CD14-positive monocyte (primary cell): ENCODE measurements at regions not wholly inside any gene's neighbourhood (a gene's known extent, or its start where the extent isn't known, plus 50 kb on each side); places are given as distances from the start of the nearest gene placed in this dataset.

Source experiments
- DNase-seq, 3 donors: peaks; one replicate each; pipeline ENCODE4 v3.0.0-alpha.2; 2011 to 2022
- H2AFZ ChIP-seq: 2 replicates; pipeline ENCODE4 v1.6.0; 2012; ENCODE audit warnings: mild to moderate bottlenecking, low read depth, low read length, inconsistent platforms; ENCODE audit not compliant: insufficient read depth, poor library complexity, severe bottlenecking
- H3K27ac ChIP-seq, 2 donors: 1 replicate in 1 of 2; 2 replicates in 1 of 2; pipeline ENCODE4 v1.5.1; 2012 to 2013; ENCODE audit warnings: low read length in 2 of 2, control low read depth in 1 of 2, inconsistent platforms in 1 of 2, low read depth in 1 of 2, mild to moderate bottlenecking in 1 of 2
- H3K27me3 ChIP-seq, 2 donors: one replicate each; pipeline versions ENCODE4 v1.6.0 to v1.6.1; 2011 to 2013; ENCODE audit warnings: low read length in 2 of 2; ENCODE audit not compliant: control insufficient read depth in 2 of 2, insufficient read depth in 2 of 2
- H3K36me3 ChIP-seq, 2 donors: replicated peaks in 1 of 2; 1 replicate in 1 of 2; 2 replicates in 1 of 2; pipeline versions ENCODE4 v1.5.1 to v1.6.1; 2012 to 2013; ENCODE audit warnings: low read length in 2 of 2, control low read depth in 1 of 2, inconsistent platforms in 1 of 2, mild to moderate bottlenecking in 1 of 2; ENCODE audit not compliant: insufficient read depth in 2 of 2, control insufficient read depth in 1 of 2
- H3K4me1 ChIP-seq, 2 donors: 1 replicate in 1 of 2; 2 replicates in 1 of 2; pipeline versions ENCODE4 v1.5.1 to v1.6.1; 2012 to 2013; ENCODE audit warnings: low read length in 2 of 2, control low read depth in 1 of 2, inconsistent platforms in 1 of 2, mild to moderate bottlenecking in 1 of 2, moderate library complexity in 1 of 2; ENCODE audit not compliant: insufficient read depth in 2 of 2, control insufficient read depth in 1 of 2
- H3K4me2 ChIP-seq: replicated peaks from 2 replicates; pipeline ENCODE3; 2012; ENCODE audit warnings: low read length, moderate library complexity, mild to moderate bottlenecking; ENCODE audit not compliant: poor library complexity, severe bottlenecking; ENCODE audit errors: extremely low read depth
- H3K4me3 ChIP-seq, 3 experiments: fragments of 200-600 bp in 1 of 3; sonication (generic) in 1 of 3; replicated peaks in 1 of 3; 1 replicate in 2 of 3; 2 replicates in 1 of 3; pipeline ENCODE4 v1.5.1; 2011 to 2013; ENCODE audit warnings: low read length in 3 of 3, mild to moderate bottlenecking in 3 of 3, control low read depth in 2 of 3, low read depth in 2 of 3, inconsistent platforms in 1 of 3, moderate library complexity in 1 of 3
- H3K79me2 ChIP-seq: 2 replicates; pipeline ENCODE4 v1.6.0; 2012; ENCODE audit warnings: mild to moderate bottlenecking, control low read depth, inconsistent platforms, low read length, moderate library complexity; ENCODE audit not compliant: insufficient read depth
- H3K9ac ChIP-seq: 2 replicates; pipeline ENCODE4 v1.6.0; 2017; ENCODE audit warnings: low read length, mild to moderate bottlenecking; ENCODE audit not compliant: insufficient read depth, poor library complexity, severe bottlenecking
- H3K9me3 ChIP-seq, 2 donors: replicated peaks in 1 of 2; 1 replicate in 1 of 2; 2 replicates in 1 of 2; pipeline versions ENCODE4 v1.5.1 to v1.6.1; 2012 to 2013; ENCODE audit warnings: low read length in 2 of 2, control low read depth in 1 of 2; ENCODE audit not compliant: control insufficient read depth in 1 of 2, insufficient read depth in 1 of 2
- H4K20me1 ChIP-seq: 2 replicates; pipeline ENCODE4 v1.6.0; 2012; ENCODE audit warnings: mild to moderate bottlenecking, low read length, control low read depth, moderate library complexity; ENCODE audit not compliant: insufficient read depth
- H3K27ac Mint-ChIP-seq, 7 donors: one replicate each; pipeline ENCODE4 v1.8.0; 2020; ENCODE audit warnings: mild to moderate bottlenecking in 7 of 7, mixed read lengths in 7 of 7, moderate library complexity in 6 of 7, inconsistent platforms in 2 of 7
- H3K27me3 Mint-ChIP-seq, 3 donors: one replicate each; pipeline ENCODE4 v1.8.0; 2021 to 2022; ENCODE audit warnings: low read depth in 3 of 3, mild to moderate bottlenecking in 3 of 3, mixed read lengths in 3 of 3, moderate library complexity in 3 of 3, inconsistent platforms in 1 of 3
- H3K36me3 Mint-ChIP-seq, 2 donors: one replicate each; pipeline ENCODE4 v1.8.0; 2020; ENCODE audit warnings: mixed read lengths in 2 of 2, inconsistent platforms in 1 of 2, mild to moderate bottlenecking in 1 of 2
- H3K4me1 Mint-ChIP-seq: one replicate; pipeline ENCODE4 v1.8.0; 2020; ENCODE audit warnings: mild to moderate bottlenecking, mixed read lengths
- H3K4me3 Mint-ChIP-seq, 2 donors: one replicate each; pipeline ENCODE4 v1.8.0; 2020; ENCODE audit warnings: mild to moderate bottlenecking in 2 of 2, mixed read lengths in 2 of 2, moderate library complexity in 1 of 2
- H3K9me3 Mint-ChIP-seq, 7 donors: one replicate each; pipeline ENCODE4 v1.8.0; 2020 to 2022; ENCODE audit warnings: mixed read lengths in 7 of 7, mild to moderate bottlenecking in 6 of 7, moderate library complexity in 6 of 7, inconsistent platforms in 2 of 7
- CTCF ChIP-seq: fragments of 200-600 bp; IDR thresholded peaks from one replicate; pipeline ENCODE4 v1.8.0; 2022; ENCODE audit warnings: antibody characterized with exemption, mild to moderate bottlenecking
- WGBS: methylation state at CpG from one replicate; pipeline ENCODE4 v1.1.5; 2013; ENCODE audit warnings: missing lambda C conversion rate; ENCODE audit not compliant: insufficient coverage; 5-methylcytosine and 5-hydroxymethylcytosine counted together
- intact Hi-C, 2 donors: fragments of 100-400 bp; cut with micrococcal nuclease; formaldehyde crosslinking; loops; one replicate each; pipeline versions ENCODE4 v1.15.0 to v1.15.1; 2023

GRCh38 chr5:2208239-2208544 is 325.5 kb upstream of the IRX4 start:
- no peaks in the 10 kb centered on the region for H3K79me2 ChIP-seq
- H3K4me1 ChIP-seq = no peaks in the 10 kb centered on the region
- Mint-ChIP-seq H3K4me1 (no peaks in the 10 kb centered on the region), H3K27me3 (peaks cover 0 to 8% (median 3%) of the 10 kb centered on the region in 3 donors), H3K9me3 (peaks cover 0 to 4% (median 0%) of the 10 kb centered on the region in 7 donors), H3K4me3 (no peak overlapping the region), H3K36me3 (no peaks in the 10 kb centered on the region), H3K27ac (no peak overlapping the region)
- no peak overlapping the region for H2AFZ ChIP-seq
- DNase-seq = no peak
- H3K27me3 ChIP-seq = peaks cover 0 to 5% of the 10 kb centered on the region in 2 donors
- H3K27ac ChIP-seq = no peak overlapping the region
- no peaks in the 10 kb centered on the region for H3K36me3 ChIP-seq
- H3K4me3 ChIP-seq = no peak overlapping the region
- no peaks in the 10 kb centered on the region for H4K20me1 ChIP-seq
- H3K4me2 ChIP-seq = no peak overlapping the region
- no peak overlapping the region for H3K9ac ChIP-seq
- no peaks in the 10 kb centered on the region for H3K9me3 ChIP-seq
- WGBS = 29% methylated on average over 2 of the region's 5 CpGs
- TF ChIP-seq CTCF = no peak
- intact Hi-C loops = no loop called here

GRCh38 chr5:2207416-2208238 is 324.9 kb upstream of the IRX4 start:
- DNase-seq = no peak
- Histone ChIP-seq H3K4me2 (no peak overlapping the region), H3K36me3 (no peaks in the 10 kb centered on the region), H3K27me3 (peaks cover 0 to 5% of the 10 kb centered on the region in 2 donors), H3K9ac (no peak overlapping the region), H3K27ac (no peak overlapping the region), H3K4me1 (no peaks in the 10 kb centered on the region), H3K79me2 (no peaks in the 10 kb centered on the region), H2AFZ (no peak overlapping the region), H3K9me3 (no peaks in the 10 kb centered on the region), H3K4me3 (no peak overlapping the region), H4K20me1 (no peaks in the 10 kb centered on the region)
- Mint-ChIP-seq H3K9me3 (peaks cover 0 to 4% (median 0%) of the 10 kb centered on the region in 7 donors), H3K4me3 (no peak overlapping the region), H3K27ac (no peak overlapping the region), H3K27me3 (peaks cover 2 to 8% (median 3%) of the 10 kb centered on the region in 3 donors), H3K4me1 (no peaks in the 10 kb centered on the region), H3K36me3 (no peaks in the 10 kb centered on the region)
- intact Hi-C loops = no loop called here
- 56% methylated on average over 19 of the region's 25 CpGs for WGBS
- TF ChIP-seq CTCF = no peak
